H1 (cell line): ENCODE measurements at regions not wholly inside any gene's neighbourhood (a gene's known extent, or its start where the extent isn't known, plus 50 kb on each side); places are given as distances from the start of the nearest gene placed in this dataset.

Source experiments
- CEBPB ChIP-seq: IDR thresholded peaks from 2 replicates; pipeline ENCODE4 v1.6.1; 2012; ENCODE audit warnings: low read depth, low read length
- CHD2 ChIP-seq: IDR thresholded peaks from 2 replicates; pipeline ENCODE4 v1.6.1; 2012; ENCODE audit warnings: low read length, improper control_type of control experiment
- EZH2 ChIP-seq: fragments of 200-600 bp; sonication (generic); IDR thresholded peaks from 2 replicates; pipeline ENCODE4 v1.7.1; 2012; ENCODE audit warnings: low read depth, mild to moderate bottlenecking, moderate library complexity, low read length, inconsistent platforms; ENCODE audit not compliant: severe bottlenecking
- KDM4A ChIP-seq: IDR thresholded peaks from one replicate; pipeline ENCODE4 v1.7.1; 2012; ENCODE audit warnings: low read depth, mild to moderate bottlenecking, moderate library complexity, low read length, inconsistent platforms; ENCODE audit not compliant: severe bottlenecking
- KDM5A ChIP-seq: fragments of 200-600 bp; IDR thresholded peaks from 2 replicates; pipeline ENCODE4 v1.7.1; 2012; ENCODE audit warnings: mild to moderate bottlenecking, low read length, inconsistent platforms, mixed read lengths
- MAFK ChIP-seq: IDR thresholded peaks from 2 replicates; pipeline ENCODE4 v1.6.1; 2012; ENCODE audit warnings: low read depth, mild to moderate bottlenecking, improper control_type of control experiment, low read length
- POLR2A ChIP-seq, 2 experiments: IDR thresholded peaks; 1 replicate in 1 of 2; 2 replicates in 1 of 2; pipeline ENCODE4 v1.6.1; 2011; ENCODE audit warnings: low read depth in 2 of 2, low read length in 2 of 2, mild to moderate bottlenecking in 2 of 2; ENCODE audit errors: control extremely low read depth in 1 of 2
- RXRA ChIP-seq: IDR thresholded peaks from 2 replicates; pipeline ENCODE4 v1.6.1; 2011; ENCODE audit warnings: low read depth, mild to moderate bottlenecking, low read length, moderate library complexity; ENCODE audit not compliant: insufficient read depth
- TAF7 ChIP-seq: optimal IDR thresholded peaks from 2 replicates; pipeline ENCODE3; 2011; ENCODE audit warnings: low read depth, mild to moderate bottlenecking, inconsistent platforms, low read length, moderate library complexity, borderline replicate concordance
- TBP ChIP-seq: IDR thresholded peaks from 2 replicates; pipeline ENCODE4 v1.6.1; 2011; ENCODE audit warnings: low read depth, low read length, improper control_type of control experiment
- TEAD4 ChIP-seq: IDR thresholded peaks from 2 replicates; pipeline ENCODE4 v1.6.1; 2012; ENCODE audit warnings: low read depth, low read length, inconsistent platforms, mixed read lengths
- YY1 ChIP-seq: IDR thresholded peaks from 2 replicates; pipeline ENCODE4 v1.6.1; 2011; ENCODE audit warnings: low read depth, mild to moderate bottlenecking, low read length
- TF ChIP-seq, protein P1 (sequence below): fragments of 300-600 bp; sonication (generic); IDR thresholded peaks from 2 replicates; pipeline ENCODE4 v1.7.1; 2012; ENCODE audit warnings: low read length, moderate library complexity, mild to moderate bottlenecking, inconsistent platforms; ENCODE audit not compliant: insufficient replicate concordance
- TF ChIP-seq, protein P2 (sequence below): IDR thresholded peaks from 2 replicates; pipeline ENCODE4 v1.6.1; 2012; ENCODE audit warnings: inconsistent platforms

- TF ChIP-seq, protein P1, sequence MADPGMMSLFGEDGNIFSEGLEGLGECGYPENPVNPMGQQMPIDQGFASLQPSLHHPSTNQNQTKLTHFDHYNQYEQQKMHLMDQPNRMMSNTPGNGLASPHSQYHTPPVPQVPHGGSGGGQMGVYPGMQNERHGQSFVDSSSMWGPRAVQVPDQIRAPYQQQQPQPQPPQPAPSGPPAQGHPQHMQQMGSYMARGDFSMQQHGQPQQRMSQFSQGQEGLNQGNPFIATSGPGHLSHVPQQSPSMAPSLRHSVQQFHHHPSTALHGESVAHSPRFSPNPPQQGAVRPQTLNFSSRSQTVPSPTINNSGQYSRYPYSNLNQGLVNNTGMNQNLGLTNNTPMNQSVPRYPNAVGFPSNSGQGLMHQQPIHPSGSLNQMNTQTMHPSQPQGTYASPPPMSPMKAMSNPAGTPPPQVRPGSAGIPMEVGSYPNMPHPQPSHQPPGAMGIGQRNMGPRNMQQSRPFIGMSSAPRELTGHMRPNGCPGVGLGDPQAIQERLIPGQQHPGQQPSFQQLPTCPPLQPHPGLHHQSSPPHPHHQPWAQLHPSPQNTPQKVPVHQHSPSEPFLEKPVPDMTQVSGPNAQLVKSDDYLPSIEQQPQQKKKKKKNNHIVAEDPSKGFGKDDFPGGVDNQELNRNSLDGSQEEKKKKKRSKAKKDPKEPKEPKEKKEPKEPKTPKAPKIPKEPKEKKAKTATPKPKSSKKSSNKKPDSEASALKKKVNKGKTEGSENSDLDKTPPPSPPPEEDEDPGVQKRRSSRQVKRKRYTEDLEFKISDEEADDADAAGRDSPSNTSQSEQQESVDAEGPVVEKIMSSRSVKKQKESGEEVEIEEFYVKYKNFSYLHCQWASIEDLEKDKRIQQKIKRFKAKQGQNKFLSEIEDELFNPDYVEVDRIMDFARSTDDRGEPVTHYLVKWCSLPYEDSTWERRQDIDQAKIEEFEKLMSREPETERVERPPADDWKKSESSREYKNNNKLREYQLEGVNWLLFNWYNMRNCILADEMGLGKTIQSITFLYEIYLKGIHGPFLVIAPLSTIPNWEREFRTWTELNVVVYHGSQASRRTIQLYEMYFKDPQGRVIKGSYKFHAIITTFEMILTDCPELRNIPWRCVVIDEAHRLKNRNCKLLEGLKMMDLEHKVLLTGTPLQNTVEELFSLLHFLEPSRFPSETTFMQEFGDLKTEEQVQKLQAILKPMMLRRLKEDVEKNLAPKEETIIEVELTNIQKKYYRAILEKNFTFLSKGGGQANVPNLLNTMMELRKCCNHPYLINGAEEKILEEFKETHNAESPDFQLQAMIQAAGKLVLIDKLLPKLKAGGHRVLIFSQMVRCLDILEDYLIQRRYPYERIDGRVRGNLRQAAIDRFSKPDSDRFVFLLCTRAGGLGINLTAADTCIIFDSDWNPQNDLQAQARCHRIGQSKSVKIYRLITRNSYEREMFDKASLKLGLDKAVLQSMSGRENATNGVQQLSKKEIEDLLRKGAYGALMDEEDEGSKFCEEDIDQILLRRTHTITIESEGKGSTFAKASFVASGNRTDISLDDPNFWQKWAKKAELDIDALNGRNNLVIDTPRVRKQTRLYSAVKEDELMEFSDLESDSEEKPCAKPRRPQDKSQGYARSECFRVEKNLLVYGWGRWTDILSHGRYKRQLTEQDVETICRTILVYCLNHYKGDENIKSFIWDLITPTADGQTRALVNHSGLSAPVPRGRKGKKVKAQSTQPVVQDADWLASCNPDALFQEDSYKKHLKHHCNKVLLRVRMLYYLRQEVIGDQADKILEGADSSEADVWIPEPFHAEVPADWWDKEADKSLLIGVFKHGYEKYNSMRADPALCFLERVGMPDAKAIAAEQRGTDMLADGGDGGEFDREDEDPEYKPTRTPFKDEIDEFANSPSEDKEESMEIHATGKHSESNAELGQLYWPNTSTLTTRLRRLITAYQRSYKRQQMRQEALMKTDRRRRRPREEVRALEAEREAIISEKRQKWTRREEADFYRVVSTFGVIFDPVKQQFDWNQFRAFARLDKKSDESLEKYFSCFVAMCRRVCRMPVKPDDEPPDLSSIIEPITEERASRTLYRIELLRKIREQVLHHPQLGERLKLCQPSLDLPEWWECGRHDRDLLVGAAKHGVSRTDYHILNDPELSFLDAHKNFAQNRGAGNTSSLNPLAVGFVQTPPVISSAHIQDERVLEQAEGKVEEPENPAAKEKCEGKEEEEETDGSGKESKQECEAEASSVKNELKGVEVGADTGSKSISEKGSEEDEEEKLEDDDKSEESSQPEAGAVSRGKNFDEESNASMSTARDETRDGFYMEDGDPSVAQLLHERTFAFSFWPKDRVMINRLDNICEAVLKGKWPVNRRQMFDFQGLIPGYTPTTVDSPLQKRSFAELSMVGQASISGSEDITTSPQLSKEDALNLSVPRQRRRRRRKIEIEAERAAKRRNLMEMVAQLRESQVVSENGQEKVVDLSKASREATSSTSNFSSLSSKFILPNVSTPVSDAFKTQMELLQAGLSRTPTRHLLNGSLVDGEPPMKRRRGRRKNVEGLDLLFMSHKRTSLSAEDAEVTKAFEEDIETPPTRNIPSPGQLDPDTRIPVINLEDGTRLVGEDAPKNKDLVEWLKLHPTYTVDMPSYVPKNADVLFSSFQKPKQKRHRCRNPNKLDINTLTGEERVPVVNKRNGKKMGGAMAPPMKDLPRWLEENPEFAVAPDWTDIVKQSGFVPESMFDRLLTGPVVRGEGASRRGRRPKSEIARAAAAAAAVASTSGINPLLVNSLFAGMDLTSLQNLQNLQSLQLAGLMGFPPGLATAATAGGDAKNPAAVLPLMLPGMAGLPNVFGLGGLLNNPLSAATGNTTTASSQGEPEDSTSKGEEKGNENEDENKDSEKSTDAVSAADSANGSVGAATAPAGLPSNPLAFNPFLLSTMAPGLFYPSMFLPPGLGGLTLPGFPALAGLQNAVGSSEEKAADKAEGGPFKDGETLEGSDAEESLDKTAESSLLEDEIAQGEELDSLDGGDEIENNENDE = no peak
- TF ChIP-seq MAFK = no peak
- TF ChIP-seq KDM4A = no peak
- no peak for TF ChIP-seq POLR2A (IDR thresholded peaks at IDR 0.05; ENCODE audit: control extremely low read depth in 1 of 2, low read depth in 2 of 2, low read length in 2 of 2)
- TF ChIP-seq TAF7 = no peak
- TF ChIP-seq TBP = no peak
- TF ChIP-seq EZH2 = no peak
- TF ChIP-seq RXRA = no peak
- TF ChIP-seq, protein P2, sequence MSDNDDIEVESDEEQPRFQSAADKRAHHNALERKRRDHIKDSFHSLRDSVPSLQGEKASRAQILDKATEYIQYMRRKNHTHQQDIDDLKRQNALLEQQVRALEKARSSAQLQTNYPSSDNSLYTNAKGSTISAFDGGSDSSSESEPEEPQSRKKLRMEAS = no peak
- TF ChIP-seq CEBPB = no peak
- no peak for TF ChIP-seq YY1
- TF ChIP-seq KDM5A = no peak
- TF ChIP-seq CHD2 = no peak
- TF ChIP-seq TEAD4 = no peak
These were observed 225.0 kb downstream of the KCNC2 start (continued) for GRCh38 chr12:74984631-74985030.
